ENCODE measurements at regions not wholly inside any gene's neighbourhood (a gene's known extent, or its start where the extent isn't known, plus 50 kb on each side); places are given as distances from the start of the nearest gene placed in this dataset.

- TF ChIP-seq CTCF (IDR thresholded peaks at IDR 0.05) (no peak), POLR2A (IDR thresholded peaks at IDR 0.05) (no peak)
Observed at GRCh38 chr10:42887734-42888503, 105.3 kb downstream of the BMS1 start.
